Choroid plexus epithelial cell (primary cell): ENCODE measurements at regions not wholly inside any gene's neighbourhood (a gene's known extent, or its start where the extent isn't known, plus 50 kb on each side); places are given as distances from the start of the nearest gene placed in this dataset.

Experiments
- DNase-seq: peaks from one replicate; pipeline ENCODE4 v3.0.0-alpha.2; 2010; ENCODE audit warnings: low read depth
- H3K4me3 ChIP-seq: 2 replicates; pipeline ENCODE4 v1.5.1; 2011; ENCODE audit warnings: low read depth, mild to moderate bottlenecking, control low read depth, low read length, moderate library complexity
- CTCF ChIP-seq: conservative IDR thresholded peaks from 2 replicates; pipeline ENCODE4 v1.5.1; 2011; ENCODE audit warnings: low read depth, mild to moderate bottlenecking, control low read depth, inconsistent platforms, low read length, moderate library complexity

GRCh38 chrX:716136-716535, 85.5 kb downstream of the SHOX start:
- H3K4me3 ChIP-seq = no peak overlapping the region
- DNase-seq = no peak
- TF ChIP-seq CTCF = no peak

GRCh38 chrX:714131-714530, 83.5 kb downstream of the SHOX start:
- no peak for DNase-seq
- no peak overlapping the region for H3K4me3 ChIP-seq
- TF ChIP-seq CTCF = no peak
